ENCODE measurements at regions not wholly inside any gene's neighbourhood (a gene's known extent, or its start where the extent isn't known, plus 50 kb on each side); places are given as distances from the start of the nearest gene placed in this dataset.

- TF ChIP-seq CTCF (IDR thresholded peaks at IDR 0.05; ENCODE audit: low read depth, low read length) (no peak), EZH2phosphoT487 (IDR thresholded peaks at IDR 0.05; ENCODE audit: low read depth) (no peak)
Observed at GRCh38 chr14:34075042-34075744, 124.3 kb upstream of the EGLN3 start.

Data from OCI-LY3 (cell line).